ENCODE measurements at regions not wholly inside any gene's neighbourhood (a gene's known extent, or its start where the extent isn't known, plus 50 kb on each side); places are given as distances from the start of the nearest gene placed in this dataset.

DNA sequence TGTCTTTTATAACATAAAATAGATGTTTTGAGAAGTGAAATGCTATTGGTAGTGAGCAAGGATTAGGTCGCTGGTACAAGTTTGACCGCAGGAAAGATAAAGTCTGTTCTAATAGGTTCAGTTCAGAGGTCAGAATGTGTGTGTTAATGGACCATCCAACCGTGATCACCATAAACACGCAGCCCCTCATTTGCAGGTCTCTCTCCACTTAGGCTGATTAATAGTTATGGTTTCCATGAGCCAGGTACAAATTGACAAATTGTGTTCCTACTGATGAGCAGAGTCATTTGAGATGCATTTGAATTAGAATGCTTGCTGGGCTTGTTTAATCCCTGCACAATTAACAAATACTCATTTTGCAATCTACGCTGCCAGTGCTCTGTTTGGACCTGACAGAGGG is 318.1 kb upstream of the GOT2 start:
- Histone ChIP-seq H3K4me1 (no peaks in the 10 kb centered on the region), H3K27ac (replicated peaks in 1 of 4) (no peak overlapping the region), H3K4me3 (no peak overlapping the region), H3K9me3 (no peaks in the 10 kb centered on the region), H3K27me3 (no peaks in the 10 kb centered on the region), H3K36me3 (no peaks in the 10 kb centered on the region)
- DNase-seq (ENCODE audit: extremely low spot score) = no peak
- 83% methylated on average over 5 of the region's 5 CpGs for WGBS
- intact Hi-C loops (cut with DNase I) = no loop called here
- TF ChIP-seq POLR2AphosphoS5 (IDR thresholded peaks at IDR 0.05) (no peak), EP300 (IDR thresholded peaks at IDR 0.05) (no peak), POLR2A (IDR thresholded peaks at IDR 0.05; ENCODE audit: low read depth) (no peak)
- TF ChIP-seq, protein P1, sequence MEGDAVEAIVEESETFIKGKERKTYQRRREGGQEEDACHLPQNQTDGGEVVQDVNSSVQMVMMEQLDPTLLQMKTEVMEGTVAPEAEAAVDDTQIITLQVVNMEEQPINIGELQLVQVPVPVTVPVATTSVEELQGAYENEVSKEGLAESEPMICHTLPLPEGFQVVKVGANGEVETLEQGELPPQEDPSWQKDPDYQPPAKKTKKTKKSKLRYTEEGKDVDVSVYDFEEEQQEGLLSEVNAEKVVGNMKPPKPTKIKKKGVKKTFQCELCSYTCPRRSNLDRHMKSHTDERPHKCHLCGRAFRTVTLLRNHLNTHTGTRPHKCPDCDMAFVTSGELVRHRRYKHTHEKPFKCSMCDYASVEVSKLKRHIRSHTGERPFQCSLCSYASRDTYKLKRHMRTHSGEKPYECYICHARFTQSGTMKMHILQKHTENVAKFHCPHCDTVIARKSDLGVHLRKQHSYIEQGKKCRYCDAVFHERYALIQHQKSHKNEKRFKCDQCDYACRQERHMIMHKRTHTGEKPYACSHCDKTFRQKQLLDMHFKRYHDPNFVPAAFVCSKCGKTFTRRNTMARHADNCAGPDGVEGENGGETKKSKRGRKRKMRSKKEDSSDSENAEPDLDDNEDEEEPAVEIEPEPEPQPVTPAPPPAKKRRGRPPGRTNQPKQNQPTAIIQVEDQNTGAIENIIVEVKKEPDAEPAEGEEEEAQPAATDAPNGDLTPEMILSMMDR (IDR thresholded peaks at IDR 0.05) = no peak

DNA sequence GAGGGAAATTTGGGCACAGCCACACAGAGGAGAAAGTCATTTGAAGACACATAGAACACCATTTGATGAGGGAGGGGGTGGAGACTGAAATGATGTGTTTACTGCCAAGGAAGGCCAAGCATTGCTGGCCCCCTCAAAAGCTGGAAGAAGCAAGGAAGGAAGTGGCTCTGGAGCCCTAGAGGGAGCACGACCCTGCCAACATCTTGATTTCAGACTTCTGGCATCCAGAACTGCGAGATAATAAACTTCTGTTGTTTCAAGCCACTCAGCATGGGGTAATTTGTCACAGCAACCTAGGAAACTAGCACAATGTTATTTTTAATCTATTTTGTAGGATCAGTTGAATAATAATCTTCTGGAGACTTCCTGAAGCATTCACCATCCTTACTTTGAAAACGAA is 314.8 kb upstream of the GOT2 start:
- 27% methylated on average over 3 of the region's 3 CpGs for whole genome bisulfite sequencing

DNA sequence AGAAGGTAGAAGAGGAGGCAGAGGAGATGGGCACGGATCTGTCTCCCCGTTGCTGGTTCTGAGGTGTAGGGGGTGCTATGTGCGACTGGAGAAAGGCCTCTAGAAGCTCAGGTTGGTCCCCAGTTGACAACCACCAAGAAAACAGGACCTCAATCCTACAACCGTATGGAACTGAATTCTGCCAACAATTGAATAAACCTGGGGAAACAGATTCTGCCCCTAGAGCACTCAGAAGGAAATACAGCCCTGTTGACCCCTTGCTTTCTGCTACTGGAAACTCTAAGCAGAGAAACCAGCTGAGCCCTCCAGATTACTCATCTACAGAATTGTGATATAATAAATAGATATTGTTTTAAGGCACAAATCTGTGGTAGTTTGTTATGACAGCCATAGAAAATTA is 313.0 kb upstream of the GOT2 start:
- TF ChIP-seq, protein P1 (IDR thresholded peaks at IDR 0.05) = no peak
- H3K4me3 ChIP-seq = no peak overlapping the region
- 78% methylated on average over 4 of the region's 4 CpGs for WGBS
- no peaks in the 10 kb centered on the region for H3K4me1 ChIP-seq
- intact Hi-C loops (cut with DNase I) = no loop called here
- no peaks in the 10 kb centered on the region for H3K9me3 ChIP-seq
- no peak for DNase-seq (ENCODE audit: extremely low spot score)
- no peaks in the 10 kb centered on the region for H3K27me3 ChIP-seq
- H3K36me3 ChIP-seq = no peaks in the 10 kb centered on the region
- H3K27ac ChIP-seq (replicated peaks in 1 of 4) = no peak overlapping the region

More for the DNA sequence above, 314.8 kb upstream of the GOT2 start:
- DNase-seq (ENCODE audit: extremely low spot score) = no peak
- TF ChIP-seq POLR2A (IDR thresholded peaks at IDR 0.05; ENCODE audit: low read depth) (no peak), EP300 (IDR thresholded peaks at IDR 0.05) (no peak), POLR2AphosphoS5 (IDR thresholded peaks at IDR 0.05) (no peak)
- TF ChIP-seq, protein P1 (IDR thresholded peaks at IDR 0.05) = no peak
- Histone ChIP-seq H3K27me3 (no peaks in the 10 kb centered on the region), H3K27ac (replicated peaks in 1 of 4) (no peak overlapping the region), H3K9me3 (no peaks in the 10 kb centered on the region), H3K4me1 (no peaks in the 10 kb centered on the region), H3K36me3 (no peaks in the 10 kb centered on the region), H3K4me3 (no peak overlapping the region)
- intact Hi-C loops (cut with DNase I) = no loop called here

DNA sequence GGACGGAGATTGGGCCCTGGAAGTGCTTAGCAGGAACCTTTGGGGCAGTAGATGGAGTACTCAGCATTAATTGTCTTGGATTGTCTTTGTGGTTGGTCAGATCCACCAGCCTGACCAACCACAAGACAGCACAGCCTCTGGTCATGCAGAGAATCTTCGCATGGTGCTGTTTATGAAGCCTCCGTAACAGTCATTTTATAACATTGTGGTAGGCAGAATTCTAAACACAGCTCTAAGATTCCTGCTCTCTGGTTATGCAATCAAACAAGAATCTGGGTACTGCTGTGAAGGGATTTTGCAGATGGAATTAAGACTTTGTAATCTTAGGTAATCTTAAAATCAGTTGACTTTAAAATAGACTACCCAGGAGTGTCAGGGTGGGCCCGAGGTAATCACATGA is 312.2 kb upstream of the GOT2 start:
- no peaks in the 10 kb centered on the region for H3K4me1 ChIP-seq
- no peaks in the 10 kb centered on the region for H3K36me3 ChIP-seq
- H3K9me3 ChIP-seq = no peaks in the 10 kb centered on the region
- intact Hi-C loops (cut with DNase I) = no loop called here
- no peaks in the 10 kb centered on the region for H3K27me3 ChIP-seq
- no peak overlapping the region for H3K4me3 ChIP-seq
- H3K27ac ChIP-seq (replicated peaks in 1 of 4) = no peak overlapping the region
- 86% methylated on average over 4 of the region's 4 CpGs for WGBS
- TF ChIP-seq EP300 (IDR thresholded peaks at IDR 0.05) (no peak), POLR2A (IDR thresholded peaks at IDR 0.05; ENCODE audit: low read depth) (no peak), POLR2AphosphoS5 (IDR thresholded peaks at IDR 0.05) (no peak)
- TF ChIP-seq, protein P1 (IDR thresholded peaks at IDR 0.05) = no peak
- DNase-seq (ENCODE audit: extremely low spot score) = no peak

DNA sequence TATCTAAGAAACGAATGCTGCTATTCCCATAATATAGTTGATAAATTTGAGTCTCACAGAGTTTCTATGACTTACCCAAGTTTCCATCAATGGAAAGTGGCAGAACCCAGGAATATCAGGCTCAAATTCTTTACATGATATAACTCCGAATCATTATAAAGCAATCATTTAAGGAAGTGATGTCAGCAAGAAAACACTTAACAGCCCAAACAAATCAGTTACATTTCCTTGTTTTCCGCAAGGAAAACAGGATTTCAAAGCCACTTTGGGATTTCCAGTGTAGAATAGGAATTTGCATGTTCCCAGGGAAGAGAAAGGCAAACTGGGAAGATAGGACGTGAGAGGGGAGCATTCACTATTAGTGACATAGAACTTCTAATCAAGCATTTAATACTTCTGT is 311.4 kb upstream of the GOT2 start:
- H3K9me3 ChIP-seq = no peaks in the 10 kb centered on the region
- no peaks in the 10 kb centered on the region for H3K27me3 ChIP-seq
- intact Hi-C loops (cut with DNase I) = no loop called here
- H3K36me3 ChIP-seq = no peaks in the 10 kb centered on the region
- DNase-seq (ENCODE audit: extremely low spot score) = no peak
- no peak overlapping the region for H3K27ac ChIP-seq (replicated peaks in 1 of 4)
- H3K4me1 ChIP-seq = no peaks in the 10 kb centered on the region
- no peak overlapping the region for H3K4me3 ChIP-seq
- TF ChIP-seq, protein P1 (IDR thresholded peaks at IDR 0.05) = no peak
- no peak for TF ChIP-seq POLR2A (IDR thresholded peaks at IDR 0.05; ENCODE audit: low read depth)
- no peak for TF ChIP-seq POLR2AphosphoS5 (IDR thresholded peaks at IDR 0.05)
- 63% methylated on average over 4 of the region's 4 CpGs for WGBS
